ENCODE measurements at regions not wholly inside any gene's neighbourhood (a gene's known extent, or its start where the extent isn't known, plus 50 kb on each side); places are given as distances from the start of the nearest gene placed in this dataset.

GRCh38 chr6:144617708-144618107 lies 332.6 kb downstream of the UTRN start (continued):
- TF ChIP-seq ZBTB10 (CRISPR knock-in tag; IDR thresholded peaks at IDR 0.05; ENCODE audit: borderline replicate concordance) (no peak), TCF12 (IDR thresholded peaks at IDR 0.05) (no peak), TCF12 (CRISPR knock-in tag; IDR thresholded peaks at IDR 0.05) (no peak)

GRCh38 chr6:144619966-144620365 lies 334.8 kb downstream of the UTRN start:
- POLR2A ChIA-PET = no interaction called here
- TF ChIP-seq ZNF597 (CRISPR knock-in tag; IDR thresholded peaks at IDR 0.05) (no peak), ZNF44 (CRISPR knock-in tag; IDR thresholded peaks at IDR 0.05) (no peak), ZSCAN5A (CRISPR knock-in tag; IDR thresholded peaks at IDR 0.05; ENCODE audit: borderline replicate concordance) (no peak)
- Histone ChIP-seq H3K4me1 (ENCODE audit: insufficient read depth, low read length) (no peaks in the 10 kb centered on the region), H3K36me3 (replicated peaks in 1 of 2; ENCODE audit: control insufficient read depth in 1 of 2, insufficient read depth in 2 of 2, low read length in 2 of 2) (peaks cover 0 to 1% of the 10 kb centered on the region in 2 experiments; a peak in 1 of 5 replicates), H3K4me2 (ENCODE audit: low read depth, low read length) (no peak overlapping the region), H2AFZ (ENCODE audit: low read length) (no peak overlapping the region), H4K20me1 (ENCODE audit: insufficient read depth, low read length) (no peaks in the 10 kb centered on the region), H3K9me3 (ENCODE audit: low read length) (no peaks in the 10 kb centered on the region), H3K9ac (ENCODE audit: insufficient read depth, low read depth, low read length) (no peak overlapping the region), H3K27ac (ENCODE audit: extremely low read length, insufficient read depth, low read length) (no peak overlapping the region), H3K79me2 (ENCODE audit: insufficient read depth, low read length) (no peaks in the 10 kb centered on the region), H3K4me3 (replicated peaks in 1 of 3; ENCODE audit: insufficient read depth in 1 of 3, low read depth in 2 of 3, low read length in 3 of 3) (no peak overlapping the region), H3K27me3 (ENCODE audit: control insufficient read depth in 1 of 2, insufficient read depth in 2 of 2, low read length in 2 of 2) (no peaks in the 10 kb centered on the region)
- CTCF ChIA-PET (ENCODE audit: low intra/inter-chr PET ratio, low total read pairs) = no interaction called here
- intact Hi-C loops (cut with micrococcal nuclease; ENCODE audit: unreplicated experiment) = no loop called here
- ATAC-seq (no peak), FAIRE-seq (no peak), DNase-seq (ENCODE audit: low spot score) (no peak)
- in situ Hi-C loops (cut with HindIII; ENCODE audit: extremely low pct_ligation_motif_present, low pct_unique_long_range_greater_than_20kb) = no loop called here
- WGBS (ENCODE audit: low lambda C conversion rate) = 93% methylated on average over 2 of the region's 2 CpGs
- no TSS peak for BruUV-seq (replicated peaks)

Data from HepG2 (cell line).